ENCODE measurements at regions not wholly inside any gene's neighbourhood (a gene's known extent, or its start where the extent isn't known, plus 50 kb on each side); places are given as distances from the start of the nearest gene placed in this dataset.

DNA sequence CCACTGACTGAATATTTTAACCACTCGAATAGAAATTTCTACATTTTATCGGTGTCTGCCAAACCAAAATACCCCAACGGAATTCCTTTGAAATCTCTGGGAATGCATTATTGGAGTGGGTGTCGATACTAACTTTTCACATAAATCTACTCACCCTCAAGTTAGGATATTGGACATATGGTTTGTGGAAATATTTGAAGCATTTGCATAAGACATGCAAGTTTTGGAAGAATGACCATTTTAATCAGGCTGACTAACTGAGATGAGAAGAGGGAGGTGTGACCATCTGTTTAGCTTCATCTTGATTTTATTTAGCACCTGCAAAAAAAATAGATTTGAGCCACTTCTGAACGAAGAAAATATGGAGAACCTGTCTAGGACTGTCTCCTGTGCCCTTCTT lies 61.2 kb downstream of the KLF6 start:
- DNase-seq, result no peak

DNA sequence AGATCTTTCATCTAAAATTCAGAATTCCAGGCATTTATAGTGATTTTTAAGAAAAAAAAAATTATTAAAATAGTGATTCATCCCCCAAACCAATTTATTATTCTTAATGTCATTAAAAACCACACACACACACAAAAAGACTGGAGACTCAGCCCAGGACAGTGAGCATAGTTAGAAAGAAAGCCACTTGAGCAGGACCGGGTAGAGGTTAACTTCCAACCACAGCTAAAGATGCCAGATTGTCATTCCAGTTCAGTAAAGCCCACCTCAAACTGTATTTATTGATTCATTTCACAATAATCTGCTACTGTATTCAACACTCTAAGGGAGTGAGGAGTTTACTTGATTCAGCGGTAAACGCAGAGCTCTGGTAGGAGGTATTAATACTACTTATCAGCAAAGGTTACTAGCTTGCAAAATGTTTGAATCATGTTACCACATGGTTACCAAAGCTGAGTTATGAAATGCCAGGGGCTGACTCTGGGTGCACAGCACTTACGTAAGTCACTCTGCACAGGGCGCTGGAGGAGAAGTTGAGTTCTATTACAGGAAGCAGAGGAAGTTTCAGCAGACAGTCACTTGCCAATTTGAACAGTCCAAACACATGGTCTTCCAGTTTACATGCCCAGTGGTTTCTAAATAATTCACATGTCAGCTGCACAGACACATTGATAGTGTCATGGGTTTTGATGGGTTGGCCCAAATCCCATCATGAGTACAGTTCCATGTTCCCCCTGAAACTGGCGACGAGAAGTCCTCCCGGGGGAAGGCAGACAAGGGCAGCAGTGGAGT lies 64.6 kb downstream of the KLF6 start:
- no peak for DNase-seq

DNA sequence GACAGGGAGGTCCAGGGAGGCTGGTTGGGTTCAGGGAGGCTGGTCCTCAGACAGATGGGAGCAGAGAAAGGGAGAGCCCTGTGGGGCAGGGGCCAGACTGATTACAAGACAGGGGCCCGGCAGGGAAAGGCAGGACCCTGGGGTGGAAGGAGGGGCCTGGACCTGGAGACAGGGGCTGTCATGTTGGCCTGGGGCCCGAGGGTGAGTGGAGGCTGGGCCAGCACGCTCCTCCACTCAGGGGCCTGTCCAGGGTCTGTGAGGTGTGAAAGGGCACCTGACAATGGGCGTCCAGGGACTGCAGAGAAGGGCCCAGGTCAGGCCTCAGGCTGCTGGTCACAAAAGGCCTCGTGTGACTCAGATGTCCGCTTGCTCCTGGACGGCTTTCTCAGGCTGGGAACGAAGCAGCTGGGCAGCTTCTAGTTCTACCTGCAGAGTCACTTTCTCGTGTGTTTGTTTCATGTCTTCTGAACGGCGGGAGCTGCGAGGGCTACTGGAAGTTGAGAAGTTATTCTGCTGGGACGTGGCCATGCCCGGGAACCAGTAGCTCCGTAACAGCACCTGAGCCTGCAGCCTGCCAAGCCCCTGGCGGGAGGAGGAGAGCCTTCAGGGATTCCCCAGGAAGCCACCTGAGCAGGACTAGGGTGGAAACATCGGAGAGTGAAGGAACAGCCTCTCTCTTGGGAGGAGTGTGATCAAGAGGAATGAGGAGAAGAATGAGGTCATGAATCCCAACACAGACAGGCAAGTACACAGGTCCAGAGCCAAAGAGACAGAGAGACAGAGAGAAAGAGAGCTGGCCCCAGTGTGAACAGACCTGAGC lies 65.8 kb downstream of the KLF6 start:
- DNase-seq, result no peak

DNA sequence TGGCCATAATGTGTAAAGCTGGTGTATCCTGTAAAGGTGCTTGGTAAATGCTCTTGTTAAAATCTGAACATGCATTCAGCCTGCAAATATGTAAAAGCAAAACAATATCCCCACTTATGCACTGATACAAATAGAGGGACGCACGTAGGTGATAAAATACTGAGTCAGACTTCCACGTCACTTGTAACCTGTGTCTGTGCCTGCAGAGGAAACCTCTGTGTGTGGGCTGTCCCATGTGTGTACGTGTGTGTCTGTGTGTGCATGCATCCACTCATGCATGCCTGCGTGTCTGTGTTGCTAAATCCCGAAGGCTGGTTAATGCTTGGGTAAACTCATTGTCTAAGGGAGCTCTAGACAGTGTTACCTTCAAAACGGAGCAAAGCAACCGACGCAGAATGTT lies 68.9 kb downstream of the KLF6 start:
- DNase-seq, result no peak

DNA sequence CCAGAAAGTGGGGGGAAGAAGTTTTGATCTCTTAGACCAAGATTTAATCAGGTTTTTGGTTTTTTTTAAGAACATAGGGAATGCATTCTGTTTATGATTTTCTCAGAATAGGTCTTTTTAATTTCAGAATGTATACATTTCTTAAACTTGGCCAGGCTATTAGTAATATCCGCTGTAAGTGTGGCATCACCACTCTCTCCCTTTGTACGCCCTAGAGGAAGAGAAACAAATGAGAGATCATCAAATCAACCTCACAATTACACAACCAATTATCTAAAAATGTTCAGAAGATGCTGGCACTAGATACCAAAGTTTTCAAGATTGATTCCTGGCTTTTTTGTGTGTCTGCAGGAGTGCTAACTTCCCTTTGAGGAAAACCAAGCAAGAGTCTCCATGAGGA lies 70.0 kb downstream of the KLF6 start:
- DNase-seq, result no peak

DNA sequence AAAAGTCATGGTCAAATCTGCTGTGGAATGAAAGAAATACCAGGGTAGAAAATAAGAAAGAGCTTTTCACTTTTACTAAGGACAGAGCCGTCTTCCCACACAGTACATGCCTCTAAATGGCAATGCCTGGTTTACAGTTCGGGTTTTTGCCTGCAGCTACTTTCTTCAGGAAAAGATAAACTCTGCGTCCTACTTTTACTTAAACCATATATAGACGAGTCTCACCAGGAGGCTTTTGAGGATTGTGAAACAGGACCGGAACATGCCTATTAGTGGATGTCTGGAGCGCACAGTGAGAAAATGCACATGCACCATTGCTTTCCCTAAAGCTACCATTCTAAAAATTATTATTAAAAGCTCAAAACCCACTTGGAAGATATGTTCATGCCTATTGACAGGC lies 70.5 kb downstream of the KLF6 start:
- no peak for DNase-seq

DNA sequence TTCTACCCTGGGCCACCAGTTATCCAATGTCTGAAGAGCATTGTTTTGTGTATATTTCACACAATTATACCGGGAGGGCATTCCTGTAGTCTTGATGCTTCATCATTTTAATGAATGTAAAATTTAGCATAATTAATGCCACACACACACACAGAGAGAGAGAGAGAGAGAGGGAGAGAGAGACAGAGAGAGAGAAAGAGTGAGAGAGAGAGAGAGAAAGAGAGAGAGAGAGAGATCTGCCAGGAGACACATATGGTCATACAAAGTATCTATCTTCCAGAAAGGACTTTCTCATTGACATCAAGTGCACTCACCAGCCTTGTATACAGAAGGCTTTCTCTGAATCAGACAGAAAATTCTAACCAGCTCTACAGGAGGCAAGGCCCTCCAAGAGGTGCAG lies 72.3 kb downstream of the KLF6 start:
- DNase-seq, result no peak

DNA sequence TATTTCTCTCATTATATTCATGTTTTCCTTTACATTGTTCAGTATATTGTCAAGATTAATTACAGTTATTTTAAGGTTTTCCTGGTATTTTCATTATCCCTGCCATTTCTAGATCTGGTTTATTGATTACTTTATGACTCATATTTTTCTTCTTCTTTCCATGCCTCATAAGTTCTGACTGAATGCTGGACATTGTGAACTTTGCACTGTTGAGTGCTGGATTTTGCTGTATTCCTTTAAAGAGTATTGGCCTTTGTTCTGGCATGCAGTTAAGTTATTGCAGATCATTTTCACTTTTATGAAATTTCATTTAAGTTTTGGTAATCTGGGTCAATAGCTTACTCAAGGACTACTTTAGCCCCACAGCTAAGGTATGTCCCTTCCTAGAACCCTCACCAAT lies 73.1 kb downstream of the KLF6 start:
- DNase-seq, result no peak

DNA sequence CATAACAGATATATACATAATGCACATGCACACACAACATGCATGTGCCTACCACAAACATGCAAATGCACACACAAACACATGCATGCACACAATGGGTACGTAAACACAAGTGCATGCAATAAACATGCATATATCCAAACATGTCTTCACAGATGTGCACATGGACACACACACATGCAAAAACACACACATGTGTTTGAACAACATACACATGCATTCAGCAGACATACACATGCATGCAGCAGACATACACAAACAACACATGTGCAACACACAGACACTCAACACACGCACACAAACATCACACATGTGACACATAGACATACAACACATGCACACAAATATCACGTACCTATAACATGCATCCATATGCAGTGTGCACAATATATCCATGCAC lies 74.2 kb downstream of the KLF6 start:
- no peak for DNase-seq

DNA sequence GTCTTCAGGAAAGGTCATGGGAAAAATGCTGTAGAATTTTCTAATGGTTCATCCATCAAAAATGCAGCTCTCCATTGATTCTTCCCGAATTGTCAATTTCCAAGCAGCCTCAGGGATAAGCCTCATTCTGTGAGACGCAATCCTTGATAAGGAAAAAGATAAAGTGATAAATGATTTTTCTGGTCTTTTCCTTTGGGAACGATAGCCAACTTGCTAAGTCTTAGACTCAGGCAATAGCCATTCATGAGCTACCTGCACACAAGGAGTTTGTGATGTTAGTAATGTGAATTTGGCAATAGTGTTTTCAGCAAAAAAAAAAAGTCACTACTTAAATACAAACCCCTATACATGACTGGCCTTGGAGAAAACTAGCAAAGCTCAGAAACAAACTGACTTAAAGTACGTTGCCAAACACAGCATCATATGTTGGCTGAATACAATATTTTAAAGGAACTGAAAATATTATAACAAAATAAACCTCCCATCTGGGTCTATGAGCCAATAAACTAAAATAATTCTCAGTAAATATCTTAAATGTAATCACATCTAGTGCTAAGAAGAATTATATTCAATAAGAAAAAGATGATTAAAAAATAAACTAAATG lies 75.5 kb downstream of the KLF6 start:
- no peak for DNase-seq

DNA sequence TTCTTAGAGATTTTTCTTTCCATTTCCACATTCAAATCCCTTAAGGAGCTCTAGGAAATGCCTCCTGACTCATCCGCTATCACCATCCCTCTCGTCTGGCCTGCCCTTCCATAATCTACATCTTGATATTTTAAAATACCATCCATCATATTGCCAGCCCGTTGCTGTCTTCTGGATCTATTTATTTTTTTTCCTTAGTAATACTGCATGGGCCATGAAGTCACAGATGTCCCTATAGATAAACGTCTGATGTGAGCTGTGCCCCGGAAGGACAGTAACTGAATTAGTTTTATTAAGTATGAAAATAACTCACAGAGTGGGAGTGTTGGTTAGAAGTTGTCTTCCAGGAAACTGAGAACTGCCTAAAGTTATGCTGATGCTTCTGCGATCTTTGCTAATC lies 76.2 kb downstream of the KLF6 start:
- DNase-seq, result no peak

DNA sequence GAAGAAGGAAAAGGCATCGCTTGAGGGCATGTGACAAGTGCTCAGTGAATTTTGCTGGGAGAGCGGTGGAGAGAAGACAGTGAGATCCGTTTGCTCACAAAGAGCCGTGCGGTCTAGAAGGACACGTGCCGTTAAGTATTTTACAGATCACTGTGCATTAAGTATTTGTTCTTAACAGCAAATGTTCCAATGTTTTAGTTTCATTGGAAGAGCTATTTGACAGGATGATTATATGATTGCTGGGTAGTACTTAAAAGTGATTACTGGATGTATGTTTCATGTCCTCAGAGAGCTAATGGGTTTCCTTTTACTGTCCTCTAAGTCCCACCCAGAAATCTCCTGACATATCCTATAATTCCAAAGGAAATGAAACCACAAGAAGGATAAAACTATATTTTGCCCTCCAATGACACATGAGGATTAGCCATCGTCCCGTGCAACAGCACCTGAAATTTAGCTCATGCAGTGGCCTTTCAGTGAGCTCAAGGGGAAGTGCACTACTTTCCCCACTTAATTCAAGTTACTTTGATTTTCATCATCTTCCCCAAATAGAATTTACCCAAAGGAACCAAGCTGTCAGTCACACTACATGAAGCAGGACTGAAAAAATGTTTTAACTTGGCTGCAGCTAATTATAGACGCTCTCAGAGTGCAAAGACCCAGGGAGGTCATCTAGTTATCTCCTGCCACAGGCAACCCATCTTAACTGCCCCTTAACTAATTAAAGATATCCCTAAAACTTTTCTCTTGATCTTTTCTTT lies 80.3 kb downstream of the KLF6 start:
- DNase-seq, result no peak

DNA sequence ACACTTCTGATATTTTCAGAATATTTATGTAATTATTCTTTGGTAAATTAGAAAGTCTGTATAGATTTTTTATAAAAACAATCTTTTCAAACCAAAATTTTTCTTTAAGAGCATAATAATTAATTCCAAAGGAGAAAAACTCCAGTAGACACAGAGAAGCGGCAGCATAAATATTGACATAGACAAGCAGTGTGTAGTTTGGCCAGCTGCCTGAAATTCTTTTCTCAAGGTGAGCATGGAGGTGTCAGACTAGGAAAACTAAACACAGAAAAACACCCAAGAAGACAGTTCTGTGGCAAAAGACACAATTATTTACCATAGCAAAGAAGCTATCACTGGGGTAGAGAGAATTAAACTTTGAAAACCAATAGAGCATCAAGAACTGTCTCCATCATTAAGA lies 82.4 kb downstream of the KLF6 start:
- no peak for DNase-seq

DNA sequence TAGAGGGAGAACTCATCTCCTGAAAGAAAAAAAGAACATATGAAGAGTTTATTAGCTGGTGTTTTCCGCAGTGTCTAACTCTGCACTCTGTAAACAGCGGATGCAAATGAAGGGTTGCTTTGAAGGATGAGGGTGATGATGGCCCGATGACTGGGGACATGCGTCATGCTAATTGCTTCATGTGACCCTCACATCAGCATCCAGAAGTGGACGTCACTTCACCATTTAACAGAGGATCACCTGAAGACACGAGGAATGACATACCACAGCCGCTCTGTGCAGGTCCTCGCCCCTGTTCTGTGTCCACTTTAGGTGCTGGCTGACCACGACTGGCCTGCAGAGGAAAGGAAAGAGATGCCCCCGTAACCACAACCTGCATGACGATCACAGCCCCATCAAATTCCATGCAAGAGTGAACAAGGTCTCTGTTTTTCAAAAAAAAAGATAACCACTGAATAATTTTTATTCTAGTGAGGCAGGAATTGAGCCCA lies 82.9 kb downstream of the KLF6 start:
- DNase-seq, result no peak

DNA sequence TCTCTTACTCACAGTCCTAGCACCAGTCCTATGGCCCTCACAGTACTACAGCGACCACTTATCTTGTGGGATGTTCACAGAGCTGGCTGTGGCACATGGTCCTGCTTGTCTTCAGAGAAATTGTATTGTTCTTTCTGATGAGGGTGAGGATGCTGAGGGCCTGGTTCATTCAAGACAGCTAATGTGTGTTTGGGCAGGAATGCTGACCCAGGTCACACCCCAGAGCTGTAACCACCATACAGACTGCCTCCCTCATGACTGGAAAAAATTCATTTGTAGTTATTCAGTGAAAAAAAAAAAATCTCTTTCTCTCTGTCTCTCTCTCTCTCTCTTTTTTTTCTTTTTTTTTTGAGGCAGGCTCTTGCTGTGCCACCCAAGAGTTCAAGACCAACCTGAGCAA lies 83.5 kb downstream of the KLF6 start:
- DNase-seq, result no peak

DNA sequence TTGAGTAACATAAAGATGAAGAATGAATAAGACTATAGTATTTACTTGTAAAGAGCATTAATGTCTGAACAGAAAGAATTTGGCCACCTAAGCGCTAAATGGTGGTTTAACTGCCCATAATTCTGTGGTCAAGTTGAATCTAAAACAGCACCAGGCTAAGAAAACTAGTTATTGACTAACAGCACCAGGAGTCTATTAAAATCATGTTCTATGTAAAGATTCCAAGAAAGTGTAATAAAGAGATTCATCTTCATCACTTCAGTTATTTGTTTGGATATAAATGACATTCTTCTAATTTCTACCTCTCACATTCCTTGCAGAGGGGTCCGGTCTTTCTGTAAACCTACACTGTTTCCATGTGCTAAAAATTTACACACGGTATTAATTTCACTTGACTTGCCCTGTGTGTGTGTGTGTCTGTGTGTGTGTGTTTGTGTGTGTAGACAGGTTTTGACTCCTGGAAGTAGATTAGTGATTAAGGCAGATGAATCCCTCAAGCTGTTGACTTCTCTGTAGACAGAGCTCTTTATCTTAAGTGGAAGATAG lies 84.4 kb downstream of the KLF6 start:
- DNase-seq, result no peak

DNA sequence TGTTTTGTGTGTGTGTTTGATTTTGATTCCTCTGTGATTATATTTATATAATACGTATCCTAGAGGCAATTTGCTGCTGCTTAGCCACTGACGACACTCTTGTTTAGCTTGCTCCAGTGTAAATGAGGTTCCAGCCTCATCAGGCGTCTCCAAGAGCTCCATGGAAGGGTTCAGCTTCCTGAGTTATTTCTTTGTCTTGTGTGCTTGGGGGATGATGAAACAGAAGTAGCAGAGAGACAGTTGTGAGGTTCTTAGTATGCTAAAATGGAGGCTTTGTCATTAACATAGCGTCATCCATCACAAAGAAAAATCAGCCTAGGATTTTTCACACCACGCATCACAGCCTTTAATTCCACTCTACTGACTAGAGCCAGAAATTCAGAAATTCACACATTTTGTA lies 85.1 kb downstream of the KLF6 start:
- no peak for DNase-seq

DNA sequence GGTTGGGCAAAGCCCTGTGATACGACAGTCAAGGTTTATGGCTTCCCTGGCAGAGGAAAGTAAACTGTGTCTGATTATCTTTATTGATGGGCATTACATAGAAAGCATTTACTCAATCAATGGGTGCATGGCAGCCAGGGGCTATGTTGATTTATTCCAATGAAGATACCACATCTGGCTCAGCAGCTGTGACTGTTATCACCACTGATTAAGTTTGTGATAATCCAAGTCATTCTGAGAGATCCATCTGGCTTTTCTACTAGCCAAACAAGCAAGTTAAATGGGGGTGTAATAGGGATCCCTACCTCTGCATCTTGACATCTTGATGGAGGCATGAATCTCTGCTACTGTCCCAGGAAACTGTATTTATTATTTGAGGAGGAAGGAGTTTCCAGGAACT lies 86.7 kb downstream of the KLF6 start:
- no peak for DNase-seq

DNA sequence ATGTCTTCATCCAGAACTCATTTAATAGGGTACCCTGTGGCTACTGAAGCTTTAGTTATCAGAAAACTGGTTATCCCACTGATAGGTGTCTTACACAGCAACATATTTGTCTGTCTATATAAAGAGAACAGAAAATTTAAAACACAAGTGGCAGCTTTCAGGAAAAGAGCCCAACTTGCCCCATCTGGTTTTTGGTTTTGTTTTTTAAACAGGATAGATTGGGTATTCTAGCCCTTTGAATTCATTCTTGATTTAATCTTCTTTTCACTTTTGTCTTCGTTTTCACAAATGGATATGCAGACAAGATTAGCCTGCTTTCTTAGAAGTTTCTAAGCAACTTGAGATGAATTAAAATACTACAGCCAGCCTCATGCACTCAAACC lies 91.3 kb downstream of the KLF6 start:
- DNase-seq, result no peak

DNA sequence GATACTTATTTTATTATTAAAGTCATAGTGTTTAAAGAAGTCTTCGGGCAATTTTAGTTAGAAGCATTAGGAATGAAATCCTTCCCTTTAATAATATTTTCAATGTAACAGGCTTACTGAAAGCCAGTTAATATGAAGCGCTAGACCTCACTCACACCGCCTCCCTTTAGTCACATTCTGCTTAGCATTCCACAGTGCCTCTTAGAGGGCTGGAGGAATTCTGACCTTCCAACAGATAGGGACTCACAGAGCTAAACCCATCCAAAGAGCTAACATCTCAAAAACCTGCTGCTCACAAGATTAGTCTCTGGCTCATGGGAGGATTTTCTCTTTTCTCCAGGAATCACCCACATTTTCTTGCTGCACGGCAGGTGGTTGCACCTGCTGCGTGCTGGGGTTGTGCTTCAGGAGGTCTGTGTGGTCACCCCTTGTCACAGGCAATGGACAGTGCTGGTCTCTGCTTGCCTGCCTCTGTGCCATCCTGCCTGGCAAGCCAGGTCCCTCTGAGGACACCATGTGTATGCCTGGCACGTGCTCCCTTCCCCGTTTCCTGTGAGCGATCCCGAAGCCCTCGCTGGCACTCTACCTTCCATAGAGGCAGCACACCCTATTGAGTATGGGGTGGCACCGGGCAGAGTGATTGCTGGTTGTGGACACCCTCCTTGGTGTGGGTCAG lies 91.8 kb downstream of the KLF6 start:
- DNase-seq, result no peak

DNA sequence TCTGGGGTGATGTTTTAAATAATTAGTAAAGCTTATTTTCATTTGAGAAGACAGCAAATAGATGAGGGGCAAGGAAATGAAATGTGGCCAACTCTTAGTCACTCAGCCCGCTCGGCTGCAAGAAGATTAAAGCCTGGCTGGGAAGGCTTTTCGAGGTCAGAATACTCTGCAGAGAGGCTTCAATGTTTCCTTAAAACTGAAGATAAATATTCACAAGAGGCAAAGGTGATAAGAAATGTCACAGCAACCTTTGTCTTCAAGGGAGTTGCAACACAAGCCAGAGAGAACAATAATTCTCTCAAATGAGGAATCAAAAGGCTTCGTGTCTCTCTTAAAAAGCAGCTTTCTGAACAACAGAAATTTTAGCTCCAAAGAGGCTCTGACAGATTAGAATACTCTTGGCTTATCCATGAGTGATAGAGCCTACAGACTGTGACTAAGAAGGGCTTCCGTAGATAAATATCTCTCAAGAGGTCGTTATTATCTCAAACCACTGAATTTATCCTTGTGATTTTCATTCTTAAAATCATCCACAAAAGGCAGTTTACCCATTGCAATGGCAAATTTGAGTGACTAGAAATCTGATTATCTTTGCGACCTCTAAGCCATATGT lies 92.5 kb downstream of the KLF6 start:
- no peak for DNase-seq

DNA sequence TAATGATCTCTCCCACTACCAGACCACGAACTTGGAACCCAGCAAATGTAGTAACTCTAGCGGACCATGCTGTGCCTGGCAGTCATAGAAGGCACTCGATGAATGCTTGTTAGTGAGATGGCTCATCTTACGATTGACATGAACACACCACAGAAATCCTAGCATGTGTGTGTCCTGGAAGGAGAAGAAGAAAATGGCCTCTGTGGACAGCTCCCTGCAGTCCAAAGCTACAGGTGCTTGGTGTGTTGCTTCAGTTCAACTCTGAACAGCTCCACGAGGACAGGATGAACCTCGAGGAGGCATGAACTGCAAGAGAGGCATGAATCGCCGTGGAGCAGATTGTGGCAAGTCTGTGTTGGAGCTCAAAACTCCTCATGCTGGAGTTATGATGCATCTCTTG lies 93.5 kb downstream of the KLF6 start:
- DNase-seq, result no peak
